Keratinocyte (primary cell): ENCODE measurements at regions not wholly inside any gene's neighbourhood (a gene's known extent, or its start where the extent isn't known, plus 50 kb on each side); places are given as distances from the start of the nearest gene placed in this dataset.

Experiments
- EZH2 ChIP-seq: IDR thresholded peaks from one replicate; pipeline ENCODE4 v1.6.1; 2012; ENCODE audit warnings: inconsistent platforms, mild to moderate bottlenecking, low read length, moderate library complexity
- TF ChIP-seq, protein P1 (sequence below), 3 experiments: IDR thresholded peaks in 1 of 3; conservative IDR thresholded peaks in 1 of 3; optimal IDR thresholded peaks in 1 of 3; 2 replicates in 2 of 3; 3 replicates in 1 of 3; pipeline versions ENCODE3 to v1.5.1; 2011; ENCODE audit warnings: low read length in 3 of 3, mild to moderate bottlenecking in 3 of 3, moderate library complexity in 2 of 3, control low read depth in 1 of 3, inconsistent platforms in 1 of 3; ENCODE audit not compliant: insufficient read depth in 2 of 3; ENCODE audit errors: extremely low read depth in 1 of 3

DNA sequence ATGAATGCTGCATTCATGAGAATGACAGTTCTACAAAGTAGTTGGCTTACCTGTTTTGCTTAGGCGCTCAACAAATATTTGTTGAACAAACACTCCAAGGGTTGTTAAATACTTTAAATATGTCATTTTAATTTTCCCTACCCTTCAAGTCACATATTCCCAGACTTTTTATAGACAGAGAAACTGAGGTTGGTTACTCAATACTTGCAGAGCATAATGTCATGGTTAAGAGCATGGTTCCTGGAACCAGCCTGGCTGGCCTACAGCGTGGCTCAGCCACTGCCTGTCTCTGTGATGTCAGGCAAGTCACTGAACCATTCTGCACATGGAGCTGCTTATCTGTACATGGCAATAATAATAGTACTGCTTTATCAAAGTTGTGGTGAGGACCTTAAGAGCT is 120.0 kb upstream of the STK17B start:
- no peak for TF ChIP-seq EZH2
- TF ChIP-seq, protein P1, sequence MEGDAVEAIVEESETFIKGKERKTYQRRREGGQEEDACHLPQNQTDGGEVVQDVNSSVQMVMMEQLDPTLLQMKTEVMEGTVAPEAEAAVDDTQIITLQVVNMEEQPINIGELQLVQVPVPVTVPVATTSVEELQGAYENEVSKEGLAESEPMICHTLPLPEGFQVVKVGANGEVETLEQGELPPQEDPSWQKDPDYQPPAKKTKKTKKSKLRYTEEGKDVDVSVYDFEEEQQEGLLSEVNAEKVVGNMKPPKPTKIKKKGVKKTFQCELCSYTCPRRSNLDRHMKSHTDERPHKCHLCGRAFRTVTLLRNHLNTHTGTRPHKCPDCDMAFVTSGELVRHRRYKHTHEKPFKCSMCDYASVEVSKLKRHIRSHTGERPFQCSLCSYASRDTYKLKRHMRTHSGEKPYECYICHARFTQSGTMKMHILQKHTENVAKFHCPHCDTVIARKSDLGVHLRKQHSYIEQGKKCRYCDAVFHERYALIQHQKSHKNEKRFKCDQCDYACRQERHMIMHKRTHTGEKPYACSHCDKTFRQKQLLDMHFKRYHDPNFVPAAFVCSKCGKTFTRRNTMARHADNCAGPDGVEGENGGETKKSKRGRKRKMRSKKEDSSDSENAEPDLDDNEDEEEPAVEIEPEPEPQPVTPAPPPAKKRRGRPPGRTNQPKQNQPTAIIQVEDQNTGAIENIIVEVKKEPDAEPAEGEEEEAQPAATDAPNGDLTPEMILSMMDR (optimal IDR thresholded peaks at IDR 0.05 in 1 of 3, IDR thresholded peaks at IDR 0.05 in 1 of 3, conservative IDR thresholded peaks at IDR 0.05 in 1 of 3; ENCODE audit: extremely low read depth in 1 of 3, insufficient read depth in 2 of 3, low read length in 3 of 3) = no peak
